ENCODE measurements at regions not wholly inside any gene's neighbourhood (a gene's known extent, or its start where the extent isn't known, plus 50 kb on each side); places are given as distances from the start of the nearest gene placed in this dataset.
A peak's percentile ranks its signal among the peaks of the same experiment; 100 is the strongest.

DNA sequence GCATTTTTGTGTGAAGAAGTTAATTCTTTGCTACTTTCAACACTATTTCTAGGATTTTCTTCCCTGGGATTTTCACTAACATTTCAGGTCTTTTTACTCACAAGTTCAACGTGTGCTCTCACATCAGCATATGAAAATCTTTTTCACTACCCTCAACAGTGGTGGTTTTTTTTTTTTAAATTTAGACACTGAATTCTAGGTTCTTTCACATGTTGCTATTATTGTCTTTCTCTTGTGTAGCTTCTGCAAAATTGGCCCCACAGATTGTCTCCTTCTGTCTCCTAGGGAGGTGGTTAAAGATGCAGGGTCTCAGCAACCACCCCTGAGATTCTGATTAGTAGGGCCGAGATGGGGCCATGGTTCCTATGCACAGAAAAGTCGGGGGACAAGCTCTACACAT is 165.0 kb upstream of the GPR26 start:
- DNase-seq, result no peak
- Histone ChIP-seq H3K27me3 (no peaks in the 10 kb centered on the region), H3K4me3 (no peak overlapping the region), H3K9me3 (no peaks in the 10 kb centered on the region), H3K36me3 (no peaks in the 10 kb centered on the region)

DNA sequence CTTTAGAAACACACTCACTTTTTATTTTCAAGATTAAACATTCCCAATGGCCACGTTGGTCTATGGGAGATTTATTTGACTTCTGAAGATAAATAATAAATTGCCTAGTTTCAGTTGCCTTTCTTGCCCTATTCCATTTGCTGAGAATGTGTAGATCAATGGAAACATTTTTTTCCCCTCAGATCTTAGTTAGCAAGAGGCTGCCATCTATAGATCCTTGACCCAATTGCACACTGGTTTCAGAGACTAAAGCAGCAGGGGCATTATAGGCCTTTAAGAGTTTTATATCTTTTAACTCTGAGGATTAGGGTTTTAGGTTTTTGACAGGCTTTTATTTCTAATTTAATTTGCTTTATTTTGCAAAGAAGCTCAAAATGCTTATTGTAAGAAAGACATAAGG is 163.2 kb upstream of the GPR26 start:
- no peak for DNase-seq

DNA sequence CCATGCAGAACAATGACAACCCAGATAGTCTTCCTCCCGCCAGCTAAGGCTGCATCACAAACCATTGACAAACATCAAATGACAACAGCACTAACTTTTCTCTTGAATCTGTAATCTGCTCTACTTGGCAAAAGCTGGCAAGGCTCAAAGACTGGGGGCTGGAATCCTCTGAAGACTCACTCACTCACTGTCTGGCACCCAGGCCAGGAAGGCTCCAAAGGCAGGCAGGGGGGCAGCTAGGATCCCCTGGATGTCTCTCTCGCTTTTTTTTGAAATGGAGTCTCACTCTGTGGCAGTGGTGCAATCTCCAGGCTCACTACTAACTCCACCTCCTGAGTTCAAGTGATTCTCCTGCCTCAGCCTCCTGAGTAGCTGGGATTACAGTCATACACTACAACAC is 159.7 kb upstream of the GPR26 start:
- peak; percentile 73 for DNase-seq
- Histone ChIP-seq H3K36me3 (no peaks in the 10 kb centered on the region), H3K4me3 (no peak overlapping the region), H3K9me3 (no peaks in the 10 kb centered on the region), H3K27me3 (no peaks in the 10 kb centered on the region)

More for the DNA sequence above, 163.2 kb upstream of the GPR26 start:
- Histone ChIP-seq H3K27me3 (no peaks in the 10 kb centered on the region), H3K36me3 (no peaks in the 10 kb centered on the region), H3K4me3 (no peak overlapping the region), H3K9me3 (no peaks in the 10 kb centered on the region)

DNA sequence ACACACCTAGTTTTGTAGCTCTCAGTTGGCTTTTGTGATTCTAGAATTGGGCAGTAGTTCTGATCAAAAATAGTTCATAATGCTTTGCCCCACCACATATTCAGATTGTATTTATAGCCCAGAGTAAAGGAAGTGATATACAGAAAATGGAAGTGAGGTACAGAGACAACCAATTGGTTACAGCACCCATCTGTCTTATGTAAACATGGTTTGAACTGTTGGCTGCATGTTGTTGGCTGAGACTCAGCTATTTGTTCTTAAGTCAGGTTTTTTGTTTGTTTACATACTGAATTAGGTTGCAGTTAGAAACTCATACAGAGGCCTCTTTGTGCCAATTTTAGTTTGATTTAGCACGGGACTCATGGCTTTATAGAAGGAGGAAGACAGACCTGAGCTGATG is 158.9 kb upstream of the GPR26 start:
- peak; percentile 59 for DNase-seq
- no peaks in the 10 kb centered on the region for H3K27me3 ChIP-seq
- H3K9me3 ChIP-seq, result no peaks in the 10 kb centered on the region
- no peaks in the 10 kb centered on the region for H3K36me3 ChIP-seq
- no peak overlapping the region for H3K4me3 ChIP-seq

DNA sequence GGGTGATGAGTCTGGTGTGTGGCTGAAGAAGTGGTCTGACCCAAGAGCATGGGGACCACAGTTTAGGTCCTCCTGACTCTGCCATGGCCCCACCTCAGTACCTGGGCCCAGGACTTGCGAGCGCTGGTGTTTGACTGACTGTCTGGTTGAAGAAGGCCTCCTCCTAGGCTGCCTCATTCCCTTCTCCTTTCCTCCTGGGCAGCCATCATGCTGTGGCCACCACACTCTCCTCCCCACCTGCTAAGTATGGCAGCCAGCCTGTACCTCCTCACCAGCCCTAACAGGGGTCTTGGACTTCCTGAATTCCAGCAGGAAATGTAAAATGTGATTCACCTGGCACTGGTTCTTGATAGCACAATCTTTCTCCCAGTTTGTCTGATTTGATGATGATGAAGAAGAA is 156.8 kb upstream of the GPR26 start:
- Histone ChIP-seq H3K4me3 (no peak overlapping the region), H3K36me3 (no peaks in the 10 kb centered on the region), H3K9me3 (no peaks in the 10 kb centered on the region), H3K27me3 (no peaks in the 10 kb centered on the region)
- no peak for DNase-seq

DNA sequence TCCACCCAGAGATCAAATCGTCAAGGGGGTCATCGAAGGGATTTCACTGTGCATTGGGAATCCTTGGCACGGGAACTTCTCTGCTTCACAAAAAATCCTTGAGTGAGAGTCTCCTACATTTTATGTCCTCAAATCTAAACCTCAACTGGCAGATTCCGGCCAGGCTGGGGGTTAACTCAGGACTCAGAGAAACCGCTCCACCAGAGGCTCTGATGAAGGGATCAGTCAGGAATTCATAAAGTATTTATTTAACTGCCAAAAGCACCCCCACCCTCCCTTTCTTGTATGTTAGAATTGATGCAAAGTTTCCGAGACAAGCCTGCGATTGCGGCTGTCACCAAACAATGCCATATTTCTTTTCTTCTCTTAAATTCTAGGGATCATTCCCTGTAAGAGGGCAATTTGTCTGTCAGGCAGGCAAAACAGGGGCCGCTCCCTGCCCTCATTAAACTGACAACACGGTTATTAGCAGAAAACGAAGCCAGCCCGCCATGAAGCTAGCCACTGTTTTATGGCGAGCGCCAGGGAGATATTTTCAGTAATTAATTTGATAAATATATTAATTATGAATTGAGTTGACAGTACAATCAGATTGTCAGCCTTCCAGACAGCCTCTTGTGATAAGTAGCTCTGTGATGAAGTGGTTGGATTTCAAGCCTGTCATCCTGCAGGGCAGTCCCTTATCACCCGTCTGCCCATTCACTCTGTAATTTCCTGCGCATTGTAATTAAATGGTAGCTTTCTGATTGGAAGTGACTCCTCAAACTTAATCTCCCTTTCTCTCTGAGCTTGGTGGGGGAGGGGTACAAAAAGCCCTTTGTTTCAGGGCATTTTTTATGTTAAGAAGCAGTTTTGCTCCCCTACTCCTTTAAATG is 153.0 kb upstream of the GPR26 start:
- Histone ChIP-seq H3K9me3 (no peaks in the 10 kb centered on the region), H3K4me3 (no peak overlapping the region), H3K27me3 (no peaks in the 10 kb centered on the region), H3K36me3 (no peaks in the 10 kb centered on the region)
- DNase-seq, result no peak

DNA sequence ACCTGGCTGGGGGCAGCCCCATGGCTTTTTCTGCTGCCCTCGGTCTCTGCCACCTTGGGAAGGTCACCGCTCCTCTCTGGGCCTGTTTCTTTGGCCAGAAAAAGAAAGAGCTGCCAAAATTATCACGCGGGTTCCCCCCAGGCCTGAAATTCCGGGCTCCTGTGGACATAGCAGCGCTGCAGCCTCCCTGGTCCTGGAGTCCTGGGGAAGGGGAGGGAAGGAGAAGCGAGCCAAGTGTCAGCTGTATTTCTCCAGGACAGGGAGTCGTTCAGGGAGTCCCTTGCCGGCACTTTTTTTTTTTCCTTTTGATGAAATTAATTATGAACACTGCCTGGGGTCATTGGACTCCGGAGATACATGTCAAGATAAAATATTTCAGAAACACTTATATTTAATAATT is 152.3 kb upstream of the GPR26 start:
- H3K9me3 ChIP-seq, result no peaks in the 10 kb centered on the region
- DNase-seq, result no peak
- no peaks in the 10 kb centered on the region for H3K27me3 ChIP-seq
- H3K4me3 ChIP-seq, result no peak overlapping the region
- no peaks in the 10 kb centered on the region for H3K36me3 ChIP-seq

DNA sequence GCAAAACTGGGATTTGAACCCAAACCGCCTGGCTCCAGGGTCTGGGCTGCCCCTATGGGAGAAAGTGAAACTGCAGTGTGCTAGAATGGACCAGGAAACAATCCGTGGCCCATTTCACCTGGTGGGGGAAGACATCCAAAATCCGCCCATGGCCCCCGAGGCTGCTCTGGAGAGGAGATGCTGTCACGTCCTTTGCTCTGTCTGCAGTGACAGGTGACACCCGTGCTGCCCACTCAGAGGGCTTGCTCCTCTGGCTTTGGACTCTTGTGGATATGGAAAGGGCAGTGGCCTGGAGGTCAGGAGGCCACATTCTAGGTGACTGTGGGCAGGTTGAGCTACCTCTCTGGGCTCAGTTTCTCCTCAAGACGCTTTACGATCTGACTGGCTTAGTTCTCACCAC is 151.2 kb upstream of the GPR26 start:
- Histone ChIP-seq H3K4me3 (no peak overlapping the region), H3K9me3 (no peaks in the 10 kb centered on the region), H3K27me3 (no peaks in the 10 kb centered on the region), H3K36me3 (no peaks in the 10 kb centered on the region)
- DNase-seq, result no peak

DNA sequence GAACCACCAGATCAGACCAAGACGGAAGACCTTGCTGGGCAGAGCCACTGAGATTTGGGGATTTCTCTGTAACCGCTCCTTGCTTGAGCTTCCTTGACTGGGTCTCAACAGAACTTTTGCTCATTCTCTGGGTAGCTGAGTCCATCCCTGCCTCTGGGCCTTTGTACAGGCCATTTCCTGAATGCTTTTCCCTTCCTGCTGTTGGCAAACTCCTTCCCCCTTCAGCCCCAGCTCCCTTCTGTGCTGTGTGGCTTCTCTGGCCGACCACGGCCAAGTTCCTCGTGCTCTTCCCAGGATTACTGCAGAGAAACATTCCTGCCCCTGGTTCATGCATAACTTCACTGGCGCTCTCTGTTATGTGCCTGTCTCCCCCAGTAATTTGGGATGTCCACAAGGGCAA is 150.5 kb upstream of the GPR26 start:
- Histone ChIP-seq H3K4me3 (no peak overlapping the region), H3K9me3 (no peaks in the 10 kb centered on the region), H3K36me3 (no peaks in the 10 kb centered on the region), H3K27me3 (no peaks in the 10 kb centered on the region)
- no peak for DNase-seq

DNA sequence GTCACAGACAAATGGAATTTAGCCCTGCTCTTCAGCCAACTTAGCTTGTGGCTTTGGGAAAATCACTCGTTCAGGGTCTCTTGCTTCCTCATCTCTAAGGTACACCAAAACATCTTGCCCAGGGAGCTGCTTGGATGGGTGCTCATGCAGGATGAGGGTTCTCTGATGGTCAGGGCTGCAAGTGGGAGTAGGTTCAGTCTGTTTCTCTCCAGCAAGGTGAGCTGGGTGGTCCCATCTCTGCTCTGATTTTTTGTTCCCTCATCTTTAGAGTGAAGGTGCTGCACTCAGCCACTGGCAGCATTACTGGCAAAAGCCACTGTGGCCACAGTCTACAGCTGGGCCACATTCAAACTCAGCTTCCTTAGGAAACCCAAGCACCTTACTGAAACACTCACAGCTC is 149.9 kb upstream of the GPR26 start:
- Histone ChIP-seq H3K36me3 (no peaks in the 10 kb centered on the region), H3K9me3 (no peaks in the 10 kb centered on the region), H3K4me3 (no peak overlapping the region), H3K27me3 (no peaks in the 10 kb centered on the region)
- DNase-seq, result no peak

DNA sequence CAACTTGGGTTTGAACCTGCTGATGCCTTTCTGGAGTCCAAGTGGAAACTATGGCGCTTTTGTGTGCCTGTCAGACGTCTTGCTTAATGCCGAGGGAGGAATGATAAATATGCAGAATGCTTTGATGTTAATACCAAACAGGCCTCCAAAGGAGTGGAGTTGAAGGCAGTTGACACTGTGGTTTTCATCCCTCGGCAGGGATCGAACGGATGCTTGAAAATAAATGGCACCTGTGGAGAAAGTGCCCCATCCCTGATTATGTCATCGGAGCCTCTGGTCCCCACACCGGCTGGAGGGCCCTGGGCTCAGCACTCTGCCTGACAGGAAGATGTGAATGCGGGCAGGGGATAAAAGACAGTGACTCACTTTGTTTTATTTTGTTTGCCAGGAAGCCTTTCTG is 148.7 kb upstream of the GPR26 start:
- Histone ChIP-seq H3K36me3 (no peaks in the 10 kb centered on the region), H3K9me3 (no peaks in the 10 kb centered on the region), H3K27me3 (no peaks in the 10 kb centered on the region), H3K4me3 (no peak overlapping the region)
- DNase-seq, result peak; percentile 41

DNA sequence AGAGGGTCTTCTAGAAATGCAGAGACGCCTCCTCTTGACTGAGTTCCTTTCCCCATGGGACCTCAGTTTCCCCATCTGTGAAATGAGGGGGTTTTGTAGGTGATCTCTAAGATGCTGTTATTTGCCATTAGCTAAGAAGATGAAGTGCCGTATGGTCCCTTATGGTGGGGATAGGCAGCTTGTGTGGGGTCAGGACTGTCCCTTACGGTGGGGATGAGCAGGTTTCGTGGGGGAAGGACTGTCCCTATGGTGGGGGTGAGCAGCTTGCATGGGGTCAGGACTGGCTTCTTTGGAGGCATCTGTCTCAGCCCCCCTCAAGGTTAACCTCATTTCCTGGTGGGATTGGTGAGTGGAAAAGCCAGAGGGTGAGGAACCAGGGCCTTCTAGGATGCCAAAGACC is 148.3 kb upstream of the GPR26 start:
- no peak for DNase-seq
- H3K36me3 ChIP-seq, result no peaks in the 10 kb centered on the region

DNA sequence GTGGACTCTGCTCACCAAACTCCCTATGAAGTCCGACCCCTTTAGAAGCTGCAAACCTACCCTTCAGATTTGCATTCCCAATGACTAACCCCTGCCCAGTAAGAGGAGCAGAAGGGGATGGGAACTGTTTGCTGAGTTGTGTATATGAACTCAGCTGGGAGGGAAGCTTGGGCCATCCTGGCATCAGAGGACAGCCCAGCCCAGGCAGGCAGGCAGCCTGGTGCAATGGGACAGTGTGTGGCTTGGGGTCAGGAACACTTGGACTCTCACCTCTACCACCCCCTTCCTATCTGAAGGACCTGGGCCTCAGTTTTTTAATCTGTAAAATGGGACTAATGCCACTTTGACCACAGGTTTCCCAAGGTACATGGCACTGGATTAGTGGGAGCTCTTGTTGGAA is 147.4 kb upstream of the GPR26 start:
- no peak for DNase-seq
- Histone ChIP-seq H3K36me3 (no peaks in the 10 kb centered on the region), H3K27me3 (no peaks in the 10 kb centered on the region), H3K4me3 (no peak overlapping the region), H3K9me3 (no peaks in the 10 kb centered on the region)

More for the DNA sequence above, 148.3 kb upstream of the GPR26 start:
- Histone ChIP-seq H3K9me3 (no peaks in the 10 kb centered on the region), H3K4me3 (no peak overlapping the region), H3K27me3 (no peaks in the 10 kb centered on the region)

DNA sequence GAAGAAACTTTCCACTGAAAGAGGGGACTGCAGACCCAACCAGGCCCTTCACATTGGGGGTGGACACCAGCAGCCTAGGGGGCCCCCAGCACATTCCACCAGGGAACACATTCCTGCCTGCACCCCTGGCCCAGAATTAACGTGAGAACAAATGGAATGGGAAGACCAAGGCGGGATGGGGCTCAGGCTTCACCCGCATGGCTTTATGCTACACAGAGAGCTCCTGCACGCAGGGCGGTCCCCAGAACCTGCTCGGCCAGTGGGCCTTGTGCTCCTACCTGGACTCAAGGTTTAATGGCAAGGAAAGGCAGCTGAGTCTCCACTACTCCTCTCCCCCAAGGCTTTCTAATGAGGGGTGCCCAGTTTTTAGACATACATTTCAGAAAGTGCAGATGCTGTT is 146.3 kb upstream of the GPR26 start:
- no peak for DNase-seq
- H3K36me3 ChIP-seq, result no peaks in the 10 kb centered on the region
- H3K27me3 ChIP-seq, result no peaks in the 10 kb centered on the region
- H3K9me3 ChIP-seq, result no peaks in the 10 kb centered on the region
- H3K4me3 ChIP-seq, result no peak overlapping the region

DNA sequence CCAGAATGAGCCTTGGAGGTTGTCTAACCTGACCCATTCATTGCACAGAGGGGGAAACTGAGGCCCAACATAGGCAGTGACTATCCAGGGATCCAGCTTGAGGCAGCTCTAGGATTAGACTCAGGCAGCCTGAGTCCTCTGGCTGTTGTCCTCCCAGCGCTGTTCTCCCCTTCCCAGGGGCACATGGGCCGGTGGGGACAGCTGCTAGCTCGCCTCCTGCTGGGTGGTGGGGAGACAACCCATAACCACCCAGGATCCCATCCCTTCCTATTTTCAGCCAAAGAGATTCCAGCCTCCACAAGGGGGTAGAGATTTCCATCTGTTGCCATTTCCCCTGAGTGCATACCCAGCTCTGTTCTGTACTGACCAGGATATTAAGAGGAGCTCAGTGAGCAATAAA is 145.1 kb upstream of the GPR26 start:
- DNase-seq, result no peak

DNA sequence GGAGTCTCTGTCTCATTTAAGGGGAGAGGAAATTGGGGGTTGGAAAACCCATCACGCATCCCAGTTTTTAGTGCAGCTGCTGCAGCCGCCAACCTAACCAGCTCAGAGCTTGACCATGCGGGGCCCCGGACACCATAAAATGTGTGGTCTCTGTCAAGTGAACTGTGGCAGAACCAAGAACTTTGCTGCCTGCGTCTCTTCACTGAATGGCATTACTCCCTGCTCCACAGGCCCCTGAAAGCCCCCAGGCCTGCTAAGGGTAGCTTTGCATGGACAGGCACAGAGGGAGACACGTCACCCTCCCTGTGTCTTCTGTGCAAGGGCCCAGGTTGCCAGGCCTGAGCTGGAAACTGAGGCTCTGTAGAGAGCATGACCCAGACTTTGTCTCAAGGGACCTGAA is 144.6 kb upstream of the GPR26 start:
- no peak for DNase-seq
- Histone ChIP-seq H3K4me3 (no peak overlapping the region), H3K36me3 (no peaks in the 10 kb centered on the region), H3K27me3 (no peaks in the 10 kb centered on the region), H3K9me3 (no peaks in the 10 kb centered on the region)

More for the DNA sequence above, 145.1 kb upstream of the GPR26 start:
- Histone ChIP-seq H3K4me3 (no peak overlapping the region), H3K9me3 (no peaks in the 10 kb centered on the region), H3K27me3 (no peaks in the 10 kb centered on the region), H3K36me3 (no peaks in the 10 kb centered on the region)

DNA sequence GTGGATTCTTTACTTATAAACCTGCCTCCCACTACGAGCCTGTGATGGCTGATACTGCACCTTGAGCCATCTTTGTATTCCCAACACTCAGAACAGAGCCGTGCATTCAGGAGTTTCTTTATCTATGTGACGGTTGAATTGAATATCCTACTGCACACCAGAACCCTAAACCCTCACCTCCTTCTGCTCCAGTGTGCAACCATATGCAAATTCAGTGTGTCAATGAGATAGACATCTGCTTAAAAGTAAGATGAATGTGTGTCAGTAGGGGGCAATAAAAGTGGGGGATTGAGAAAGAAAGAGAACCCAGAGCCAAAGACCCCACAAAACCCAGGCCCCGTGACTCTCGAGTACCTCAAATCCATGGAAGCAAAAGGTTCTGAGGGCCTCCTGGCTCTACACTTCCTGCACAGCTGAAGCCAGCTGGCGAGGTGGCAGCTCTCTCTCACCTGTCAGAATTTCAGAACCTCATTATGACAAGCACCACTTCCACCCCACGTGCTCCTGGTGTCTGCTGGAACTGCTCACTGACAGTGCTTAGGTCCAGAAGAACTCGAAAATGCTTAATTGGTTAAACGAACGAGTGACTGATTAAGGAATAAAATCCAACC is 143.3 kb upstream of the GPR26 start:
- Histone ChIP-seq H3K9me3 (no peaks in the 10 kb centered on the region), H3K36me3 (no peaks in the 10 kb centered on the region), H3K4me3 (no peak overlapping the region), H3K27me3 (no peaks in the 10 kb centered on the region)
- no peak for DNase-seq

DNA sequence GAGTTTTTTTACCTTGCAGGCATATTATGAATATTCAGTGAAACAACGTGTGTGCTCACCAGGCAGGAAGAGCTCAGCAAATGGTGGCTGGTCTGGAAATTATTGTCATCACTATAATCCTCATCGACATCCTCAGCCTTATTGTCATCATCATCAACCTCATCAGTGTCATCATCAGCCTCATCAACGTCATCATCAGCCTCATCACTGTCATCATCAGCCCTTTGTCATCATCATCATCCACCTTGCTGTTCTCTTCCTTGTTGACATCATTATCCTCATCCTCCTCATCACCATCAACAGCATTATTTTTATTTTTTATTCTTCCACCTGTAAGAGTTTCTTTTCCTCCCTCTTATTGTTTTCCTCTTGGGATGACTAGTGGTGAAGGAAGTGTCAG is 142.3 kb upstream of the GPR26 start:
- no peaks in the 10 kb centered on the region for H3K27me3 ChIP-seq
- no peaks in the 10 kb centered on the region for H3K36me3 ChIP-seq
- DNase-seq, result no peak
- H3K4me3 ChIP-seq, result no peak overlapping the region
- H3K9me3 ChIP-seq, result no peaks in the 10 kb centered on the region

Measured in MG63 (cell line).